ENCODE measurements at regions not wholly inside any gene's neighbourhood (a gene's known extent, or its start where the extent isn't known, plus 50 kb on each side); places are given as distances from the start of the nearest gene placed in this dataset.
A peak's percentile ranks its signal among the peaks of the same experiment; 100 is the strongest.

- H3K27ac Mint-ChIP-seq: no peak overlapping the region
- H3K9me3 Mint-ChIP-seq: no peaks in the 10 kb centered on the region
- no peaks in the 10 kb centered on the region for H3K27me3 Mint-ChIP-seq
- H3K4me3 Mint-ChIP-seq: no peak overlapping the region
- peaks cover 13% of the 10 kb centered on the region for H3K36me3 Mint-ChIP-seq
- H3K4me1 Mint-ChIP-seq: peaks cover 51% of the 10 kb centered on the region
These were observed 435.3 kb downstream of the KLF12 start for GRCh38 chr13:73698859-73699258.

- no peak overlapping the region for H3K27ac Mint-ChIP-seq
- no peaks in the 10 kb centered on the region for H3K9me3 Mint-ChIP-seq
- H3K4me3 Mint-ChIP-seq: no peak overlapping the region
- peaks cover 13% of the 10 kb centered on the region for H3K36me3 Mint-ChIP-seq
- no peaks in the 10 kb centered on the region for H3K27me3 Mint-ChIP-seq
- peaks cover 34% of the 10 kb centered on the region for H3K4me1 Mint-ChIP-seq
These were observed 437.0 kb downstream of the KLF12 start for GRCh38 chr13:73697166-73697565.

DNA sequence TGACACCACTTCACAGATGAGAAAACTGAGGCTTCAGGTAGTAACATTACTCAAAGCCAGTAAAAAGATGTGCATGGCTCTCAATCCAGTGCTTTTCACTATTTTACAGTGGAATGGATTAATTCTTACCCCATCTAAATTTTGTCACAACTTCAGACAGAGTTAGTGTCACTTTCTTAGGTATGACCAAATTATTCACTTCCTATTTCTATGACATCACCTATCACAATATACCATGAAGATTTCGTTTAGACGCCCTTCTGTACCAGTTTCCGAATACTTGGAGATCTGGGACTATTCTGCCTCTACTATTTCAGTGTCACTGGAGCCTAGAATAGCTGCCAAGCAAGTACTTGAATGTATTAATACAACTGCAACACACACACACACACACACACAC lies 437.5 kb downstream of the KLF12 start:
- Mint-ChIP-seq H3K36me3 (peaks cover 13% of the 10 kb centered on the region), H3K9me3 (no peaks in the 10 kb centered on the region), H3K4me3 (no peak overlapping the region), H3K4me1 (peaks cover 30% of the 10 kb centered on the region), H3K27me3 (no peaks in the 10 kb centered on the region), H3K27ac (no peak overlapping the region)

- Mint-ChIP-seq H3K4me3 (no peak overlapping the region), H3K36me3 (peaks cover 13% of the 10 kb centered on the region), H3K27ac (no peak overlapping the region), H3K27me3 (no peaks in the 10 kb centered on the region), H3K9me3 (no peaks in the 10 kb centered on the region), H3K4me1 (peaks cover 28% of the 10 kb centered on the region)
These were observed 437.9 kb downstream of the KLF12 start for GRCh38 chr13:73696271-73696670.

DNA sequence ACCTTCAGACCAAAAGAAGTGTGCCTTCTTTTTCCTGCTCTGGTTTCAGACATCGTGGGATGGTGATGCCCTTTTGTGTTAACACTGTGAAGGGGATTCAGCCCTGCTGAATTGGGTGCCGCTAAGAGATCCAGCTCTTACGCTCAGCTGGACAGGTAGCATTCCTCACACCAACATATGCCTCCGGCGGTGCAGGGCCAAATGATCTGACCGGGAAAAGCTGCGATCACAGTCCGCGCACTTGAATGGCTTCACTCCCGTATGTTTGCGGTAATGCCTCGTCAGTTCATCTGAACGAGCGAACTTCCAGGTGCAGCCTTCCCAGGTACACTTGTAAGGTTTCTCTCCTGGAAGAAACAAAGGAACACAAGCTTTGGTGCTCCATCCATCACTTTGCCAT lies 438.9 kb downstream of the KLF12 start:
- no peaks in the 10 kb centered on the region for H3K9me3 Mint-ChIP-seq
- no peak overlapping the region for H3K27ac Mint-ChIP-seq
- H3K27me3 Mint-ChIP-seq: no peaks in the 10 kb centered on the region
- H3K36me3 Mint-ChIP-seq: peaks cover 13% of the 10 kb centered on the region
- H3K4me1 Mint-ChIP-seq: peaks cover 23% of the 10 kb centered on the region
- H3K4me3 Mint-ChIP-seq: no peak overlapping the region

DNA sequence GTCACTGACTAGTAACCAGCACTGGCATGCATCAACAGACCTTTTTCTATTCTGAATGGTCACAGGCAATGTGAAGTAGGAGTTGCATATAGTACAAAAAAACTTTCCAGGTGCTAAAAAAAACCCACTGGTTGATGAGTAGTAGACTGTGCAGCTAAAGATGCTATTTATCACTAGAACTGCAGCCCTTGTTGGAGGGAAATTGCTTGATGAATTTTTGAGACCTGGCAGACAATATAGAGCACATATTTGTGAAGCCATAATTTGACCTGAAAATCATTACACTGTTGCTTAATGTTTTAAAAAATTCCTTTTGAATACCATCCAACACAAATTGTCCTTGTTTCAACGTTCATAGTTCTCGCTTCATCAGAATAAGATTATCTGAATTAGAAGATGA lies 441.0 kb downstream of the KLF12 start:
- H3K9me3 Mint-ChIP-seq: no peaks in the 10 kb centered on the region
- no peak overlapping the region for H3K27ac Mint-ChIP-seq
- H3K36me3 Mint-ChIP-seq: peaks cover 18% of the 10 kb centered on the region
- no peaks in the 10 kb centered on the region for H3K27me3 Mint-ChIP-seq
- H3K4me1 Mint-ChIP-seq: peaks cover 15% of the 10 kb centered on the region
- H3K4me3 Mint-ChIP-seq: no peak overlapping the region

DNA sequence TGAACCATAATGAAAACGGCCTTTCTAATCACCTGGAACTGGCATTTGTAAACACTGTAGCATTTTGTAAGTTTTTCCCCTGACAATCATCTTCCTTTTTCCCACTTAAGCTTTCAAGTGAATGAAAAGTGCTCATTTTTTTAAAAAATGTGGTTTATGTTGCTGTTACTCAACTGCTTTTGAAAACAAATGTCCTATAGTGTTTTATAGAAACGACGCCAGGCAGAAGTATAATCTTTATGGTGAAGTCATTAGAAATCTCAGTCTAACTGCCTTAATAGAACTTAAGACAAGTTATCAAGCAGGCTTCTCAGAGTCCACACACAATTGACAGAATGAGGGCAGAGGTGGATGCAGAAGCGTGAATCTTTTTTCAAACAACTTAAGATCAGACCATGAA lies 442.3 kb downstream of the KLF12 start:
- peaks cover 6% of the 10 kb centered on the region for H3K4me1 Mint-ChIP-seq
- peaks cover 16% of the 10 kb centered on the region for H3K36me3 Mint-ChIP-seq
- H3K27me3 Mint-ChIP-seq: no peaks in the 10 kb centered on the region
- H3K27ac Mint-ChIP-seq: no peak overlapping the region
- H3K4me3 Mint-ChIP-seq: no peak overlapping the region
- no peaks in the 10 kb centered on the region for H3K9me3 Mint-ChIP-seq

DNA sequence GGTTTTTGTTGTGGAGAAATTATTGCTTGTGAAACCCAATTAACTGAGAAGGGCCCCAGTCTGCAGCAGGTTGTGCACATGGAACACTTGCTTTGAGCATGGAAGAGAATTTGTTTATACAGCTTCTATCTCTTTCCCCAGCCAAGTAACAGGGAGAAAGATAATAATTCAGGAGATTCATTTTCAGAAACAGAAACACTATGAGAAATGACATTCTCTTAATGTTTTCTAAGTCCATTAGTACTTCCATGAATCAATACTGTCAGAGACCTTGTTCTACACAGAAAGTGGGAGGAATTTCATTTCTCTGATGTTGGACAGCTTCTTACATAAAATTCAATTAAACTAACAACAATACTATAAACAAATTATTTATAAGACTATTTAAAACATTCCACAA lies 446.3 kb downstream of the KLF12 start:
- Mint-ChIP-seq H3K27me3 (no peaks in the 10 kb centered on the region), H3K36me3 (peaks cover 12% of the 10 kb centered on the region), H3K27ac (no peak overlapping the region), H3K4me1 (peaks cover 6% of the 10 kb centered on the region), H3K4me3 (no peak overlapping the region), H3K9me3 (no peaks in the 10 kb centered on the region)

DNA sequence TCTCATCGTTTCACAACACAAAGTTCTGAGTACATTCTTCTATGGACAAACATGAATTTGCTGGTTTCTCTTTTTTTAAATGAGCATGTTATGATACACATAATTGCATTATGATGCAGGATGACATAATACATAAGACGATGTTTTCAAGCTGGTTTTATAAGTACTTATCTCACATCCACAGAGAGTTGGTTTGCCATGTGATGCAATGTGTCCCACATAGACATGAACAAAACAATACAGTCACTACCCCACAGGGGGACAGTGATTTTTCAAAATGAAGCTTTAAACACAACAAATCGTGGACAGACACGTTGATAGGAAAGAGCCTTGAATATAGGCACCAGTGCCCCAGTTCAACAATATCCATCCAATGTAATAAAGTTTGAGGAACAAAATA lies 447.1 kb downstream of the KLF12 start:
- peaks cover 6% of the 10 kb centered on the region for H3K4me1 Mint-ChIP-seq
- no peak overlapping the region for H3K4me3 Mint-ChIP-seq
- H3K27ac Mint-ChIP-seq: peak overlapping the region; percentile 8
- H3K36me3 Mint-ChIP-seq: peaks cover 15% of the 10 kb centered on the region
- no peaks in the 10 kb centered on the region for H3K9me3 Mint-ChIP-seq
- H3K27me3 Mint-ChIP-seq: no peaks in the 10 kb centered on the region

DNA sequence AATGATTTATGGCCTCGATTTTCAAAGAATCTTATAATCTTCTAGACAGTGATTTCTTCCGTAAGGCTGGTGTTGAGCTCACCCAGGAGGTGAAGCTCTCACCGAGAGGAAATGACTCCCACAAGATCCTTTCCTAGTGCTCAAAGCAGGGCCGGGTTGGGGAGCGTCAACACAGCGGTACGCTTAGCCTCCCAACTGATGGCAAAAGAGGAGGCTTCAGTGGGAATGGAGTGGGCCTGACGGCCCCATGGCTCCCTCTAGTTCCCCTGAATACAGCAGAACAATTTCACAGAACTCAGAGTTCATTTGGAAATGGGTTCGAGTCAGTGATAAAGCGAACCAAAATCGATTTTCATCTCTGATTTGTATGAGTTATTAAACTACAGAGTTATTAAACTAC lies 449.5 kb downstream of the KLF12 start:
- Mint-ChIP-seq H3K9me3 (no peaks in the 10 kb centered on the region), H3K27ac (no peak overlapping the region), H3K27me3 (no peaks in the 10 kb centered on the region), H3K4me3 (no peak overlapping the region), H3K36me3 (peaks cover 24% of the 10 kb centered on the region), H3K4me1 (peaks cover 6% of the 10 kb centered on the region)

GRCh38 chr13:73684286-73684685 lies 449.9 kb downstream of the KLF12 start:
- Mint-ChIP-seq H3K4me1 (peaks cover 4% of the 10 kb centered on the region), H3K27me3 (no peaks in the 10 kb centered on the region), H3K9me3 (no peaks in the 10 kb centered on the region), H3K4me3 (no peak overlapping the region), H3K27ac (no peak overlapping the region), H3K36me3 (peaks cover 20% of the 10 kb centered on the region)

GRCh38 chr13:73683746-73684145 lies 450.5 kb downstream of the KLF12 start:
- Mint-ChIP-seq H3K4me3 (no peak overlapping the region), H3K9me3 (no peaks in the 10 kb centered on the region), H3K36me3 (peaks cover 19% of the 10 kb centered on the region), H3K27me3 (no peaks in the 10 kb centered on the region), H3K27ac (no peak overlapping the region), H3K4me1 (peaks cover 3% of the 10 kb centered on the region)

DNA sequence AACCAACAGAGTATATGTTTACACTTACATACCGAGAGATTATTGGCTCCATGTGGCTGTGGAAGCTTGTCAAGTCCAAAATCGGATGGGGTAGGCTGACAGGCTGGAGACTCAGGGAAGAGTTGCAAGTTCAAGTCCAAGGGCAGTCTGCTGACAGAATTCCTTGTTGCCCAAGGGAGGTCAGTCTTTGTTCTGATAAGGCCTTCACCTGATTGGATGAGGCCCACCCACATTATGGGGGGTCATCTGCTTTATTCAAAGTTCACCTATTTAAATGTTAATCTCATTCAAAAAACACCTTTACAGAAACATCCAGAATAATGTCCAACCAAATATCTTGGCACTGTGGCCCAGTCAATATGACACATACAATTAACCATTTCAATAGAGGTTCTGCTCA lies 452.4 kb downstream of the KLF12 start:
- Mint-ChIP-seq H3K27ac (no peak overlapping the region), H3K9me3 (no peaks in the 10 kb centered on the region), H3K27me3 (no peaks in the 10 kb centered on the region), H3K4me1 (peaks cover 3% of the 10 kb centered on the region), H3K4me3 (no peak overlapping the region), H3K36me3 (peaks cover 17% of the 10 kb centered on the region)

DNA sequence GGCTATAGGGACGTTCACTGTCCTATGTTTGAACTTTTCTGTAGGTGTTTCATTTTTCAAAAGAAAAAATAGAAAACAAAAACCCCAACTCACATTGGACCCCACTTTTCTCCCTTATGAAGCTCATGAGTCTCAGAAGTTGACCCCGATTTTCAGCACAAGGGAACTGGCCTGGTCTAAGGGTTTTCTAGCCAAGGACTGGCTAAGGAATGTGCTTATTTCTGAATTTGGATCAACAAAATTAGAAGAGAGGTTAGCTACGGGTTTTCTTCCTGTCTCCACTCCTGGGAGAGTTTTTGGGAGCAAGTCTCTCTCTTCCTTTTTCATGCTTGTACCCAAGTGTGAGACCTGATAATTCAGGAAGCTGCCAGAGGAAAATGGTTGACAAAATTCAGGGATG lies 453.2 kb downstream of the KLF12 start:
- Mint-ChIP-seq H3K9me3 (no peaks in the 10 kb centered on the region), H3K27ac (no peak overlapping the region), H3K4me3 (no peak overlapping the region), H3K27me3 (no peaks in the 10 kb centered on the region), H3K36me3 (peaks cover 17% of the 10 kb centered on the region), H3K4me1 (peaks cover 3% of the 10 kb centered on the region)

GRCh38 chr13:73677048-73677601 lies 457.1 kb downstream of the KLF12 start:
- Mint-ChIP-seq H3K27me3 (no peaks in the 10 kb centered on the region), H3K9me3 (no peaks in the 10 kb centered on the region), H3K4me1 (no peaks in the 10 kb centered on the region), H3K27ac (no peak overlapping the region), H3K36me3 (peaks cover 9% of the 10 kb centered on the region), H3K4me3 (no peak overlapping the region)

GRCh38 chr13:73676550-73677047 lies 457.6 kb downstream of the KLF12 start:
- Mint-ChIP-seq H3K27ac (no peak overlapping the region), H3K9me3 (no peaks in the 10 kb centered on the region), H3K27me3 (no peaks in the 10 kb centered on the region), H3K4me3 (no peak overlapping the region), H3K36me3 (peaks cover 6% of the 10 kb centered on the region), H3K4me1 (no peaks in the 10 kb centered on the region)

DNA sequence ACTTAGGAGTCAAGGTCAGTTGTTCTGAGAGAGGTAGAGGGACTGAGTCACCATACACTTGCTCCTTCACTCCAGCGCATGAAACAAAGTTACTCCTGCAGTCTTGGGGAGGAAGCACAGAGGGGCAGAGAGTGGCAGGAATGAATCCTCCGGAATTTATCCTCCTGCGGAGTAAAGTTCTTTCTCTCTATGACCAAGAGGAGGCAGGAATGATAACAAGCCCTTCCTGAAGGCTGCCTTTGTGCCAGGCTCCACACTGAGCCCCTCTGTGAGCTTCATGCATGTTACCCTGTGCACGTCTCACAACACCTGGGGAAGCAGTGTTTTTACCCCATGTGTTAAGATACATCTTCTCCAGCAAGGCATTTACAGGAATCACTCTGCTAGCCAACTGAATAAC lies 458.4 kb downstream of the KLF12 start:
- Mint-ChIP-seq H3K9me3 (no peaks in the 10 kb centered on the region), H3K36me3 (peaks cover 3% of the 10 kb centered on the region), H3K4me3 (no peak overlapping the region), H3K27me3 (no peaks in the 10 kb centered on the region), H3K4me1 (no peaks in the 10 kb centered on the region), H3K27ac (no peak overlapping the region)

Measured in activated naive CD4-positive, alpha-beta T cell treated with anti-CD3 and anti-CD28 coated beads, Interleukin-2, amount 50 U/mL, for 24 hours (primary cell).